ENCODE measurements at regions not wholly inside any gene's neighbourhood (a gene's known extent, or its start where the extent isn't known, plus 50 kb on each side); places are given as distances from the start of the nearest gene placed in this dataset.

GRCh38 chr11:19445771-19446170, 205.0 kb upstream of the E2F8 start:
- Histone ChIP-seq H3K4me1 (peaks cover 12% of the 10 kb centered on the region), H3K9me3 (no peaks in the 10 kb centered on the region), H3K27ac (no peak overlapping the region), H3K36me3 (replicated peaks in 1 of 2; ENCODE audit: insufficient read depth in 1 of 2, low read depth in 2 of 2) (no peaks in the 10 kb centered on the region), H3K27me3 (no peaks in the 10 kb centered on the region), H3K4me3 (no peak overlapping the region)
- no peak for TF ChIP-seq CTCF (IDR thresholded peaks at IDR 0.05)
- TF ChIP-seq POLR2A (IDR thresholded peaks at IDR 0.05), result no peak
- intact Hi-C loops (cut with DNase I), result no loop called here
- WGBS, 2 donors, result 42 to 46% methylated on average over 2 of the region's 2 CpGs
- no peak for ATAC-seq
- DNase-seq, result no peak

DNA sequence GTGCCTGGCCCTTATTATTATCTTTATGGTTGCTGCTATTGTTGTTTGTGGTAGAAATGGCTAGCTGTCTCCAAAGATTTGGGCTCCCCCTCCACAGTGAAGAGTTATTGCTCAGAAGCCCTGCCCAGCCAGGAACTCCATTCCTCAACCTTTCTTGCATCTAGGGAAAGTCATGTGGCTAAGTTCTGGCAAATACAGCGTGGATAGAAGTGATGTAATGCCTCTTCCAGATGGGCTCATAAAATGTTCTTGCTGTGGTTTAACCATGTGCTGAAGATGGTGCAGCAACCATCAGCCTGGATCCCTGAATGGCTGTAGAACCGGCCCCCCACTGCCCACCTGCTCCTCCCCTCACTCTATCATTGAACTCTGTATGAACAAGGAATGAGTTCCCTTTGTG, 203.5 kb upstream of the E2F8 start:
- Histone ChIP-seq H3K36me3 (replicated peaks in 1 of 2; ENCODE audit: insufficient read depth in 1 of 2, low read depth in 2 of 2) (no peaks in the 10 kb centered on the region), H3K27me3 (no peaks in the 10 kb centered on the region), H3K4me3 (no peak overlapping the region), H3K27ac (no peak overlapping the region), H3K4me1 (peaks cover 12% of the 10 kb centered on the region), H3K9me3 (no peaks in the 10 kb centered on the region)
- intact Hi-C loops (cut with DNase I), result no loop called here
- DNase-seq (no peak), ATAC-seq (no peak)
- TF ChIP-seq CTCF (IDR thresholded peaks at IDR 0.05), result no peak
- TF ChIP-seq POLR2A (IDR thresholded peaks at IDR 0.05), result no peak
- 67 to 80% methylated on average over 2 of the region's 2 CpGs for WGBS, 2 donors

DNA sequence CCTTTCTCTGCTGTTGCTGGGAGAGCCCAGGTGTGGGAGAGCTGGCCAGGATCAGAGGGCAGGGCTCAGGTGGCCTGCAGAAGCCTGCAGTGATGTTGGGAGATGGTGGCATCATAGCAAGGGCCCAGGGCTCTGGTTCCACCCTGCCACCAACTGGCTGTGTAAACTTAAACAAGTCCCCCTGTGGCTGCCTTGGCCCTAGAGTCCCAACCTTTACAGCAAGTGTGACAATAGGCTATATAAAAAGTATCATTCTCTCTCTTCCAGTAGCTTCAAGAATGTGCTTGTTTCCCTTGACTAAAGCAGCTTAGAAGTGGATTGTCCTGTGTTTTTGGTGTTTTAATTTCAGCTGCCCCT, 201.8 kb upstream of the E2F8 start:
- no peak overlapping the region for H3K4me3 ChIP-seq
- H3K27me3 ChIP-seq, result no peaks in the 10 kb centered on the region
- no peak for ATAC-seq
- intact Hi-C loops (cut with DNase I), result no loop called here
- DNase-seq, result no peak
- H3K4me1 ChIP-seq, result peaks cover 12% of the 10 kb centered on the region
- no peaks in the 10 kb centered on the region for H3K9me3 ChIP-seq
- no peak for TF ChIP-seq CTCF (IDR thresholded peaks at IDR 0.05)
- no peak for TF ChIP-seq POLR2A (IDR thresholded peaks at IDR 0.05)
- H3K27ac ChIP-seq, result peak overlapping the region in 3 of 4 donors; percentile 32 to 85 (median 44)
- no peaks in the 10 kb centered on the region for H3K36me3 ChIP-seq (replicated peaks in 1 of 2; ENCODE audit: insufficient read depth in 1 of 2, low read depth in 2 of 2)

DNA sequence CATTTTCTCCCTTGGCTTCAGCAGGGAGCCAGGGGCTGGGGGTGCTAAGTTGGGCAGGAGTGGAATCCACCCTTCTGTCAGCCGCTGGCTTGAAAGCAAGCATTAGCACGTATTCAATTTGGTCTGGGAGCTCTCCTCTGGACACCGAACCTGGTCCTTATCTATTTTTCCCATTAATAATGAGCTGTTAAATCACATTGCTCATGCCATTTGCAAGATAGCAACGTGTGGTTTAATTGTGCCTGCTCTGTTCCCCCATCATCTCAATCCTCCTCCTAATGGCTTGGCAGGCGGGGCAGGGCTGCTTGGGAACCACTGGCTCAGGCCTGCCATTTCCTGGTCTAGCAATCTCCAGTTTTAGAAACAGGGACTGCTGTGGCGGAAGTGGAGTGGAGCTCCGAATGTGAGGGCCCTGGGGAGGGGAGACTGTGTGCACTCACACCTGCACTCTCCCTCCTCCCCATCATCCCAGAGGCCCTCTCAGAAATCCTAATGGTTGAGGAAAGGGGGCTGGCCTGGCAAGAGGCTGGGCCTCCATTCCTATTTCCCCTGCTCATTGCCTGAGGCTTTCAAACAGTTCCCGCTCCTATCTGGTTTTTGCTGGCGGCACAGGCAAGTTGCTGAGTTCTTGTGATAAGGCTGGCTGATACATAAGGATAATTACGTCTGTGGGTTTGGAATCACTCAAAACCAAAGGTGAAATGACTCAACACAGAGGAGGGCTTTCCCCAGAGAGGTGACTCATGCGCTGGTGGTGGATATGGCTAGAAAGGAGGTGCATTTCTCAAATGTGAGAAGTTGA, 201.2 kb upstream of the E2F8 start:
- peak; percentile 28 to 83 (median 57) for DNase-seq
- H3K27ac ChIP-seq, result peak overlapping the region in 3 of 4 donors; percentile 32 to 85 (median 44)
- no peaks in the 10 kb centered on the region for H3K36me3 ChIP-seq (replicated peaks in 1 of 2; ENCODE audit: insufficient read depth in 1 of 2, low read depth in 2 of 2)
- H3K4me1 ChIP-seq, result peaks cover 12% of the 10 kb centered on the region
- intact Hi-C loops (cut with DNase I), result no loop called here
- 50 to 63% methylated on average over 10 to 11 of the region's 11 CpGs for WGBS, 2 donors
- TF ChIP-seq CTCF (IDR thresholded peaks at IDR 0.05), result no peak
- TF ChIP-seq POLR2A (IDR thresholded peaks at IDR 0.05), result no peak
- H3K27me3 ChIP-seq, result no peaks in the 10 kb centered on the region
- no peaks in the 10 kb centered on the region for H3K9me3 ChIP-seq
- peak; percentile 94 for ATAC-seq
- no peak overlapping the region for H3K4me3 ChIP-seq

- no peak overlapping the region for H3K27ac ChIP-seq
- intact Hi-C loops (cut with DNase I), result no loop called here
- 78 to 89% methylated on average over 3 of the region's 3 CpGs for WGBS, 2 donors
Observed at GRCh38 chr11:19441288-19441687, 200.5 kb upstream of the E2F8 start.

More at GRCh38 chr11:19441288-19441687, 200.5 kb upstream of the E2F8 start:
- TF ChIP-seq POLR2A (IDR thresholded peaks at IDR 0.05) (no peak), CTCF (IDR thresholded peaks at IDR 0.05) (no peak)
- ATAC-seq (no peak), DNase-seq (no peak)
- no peaks in the 10 kb centered on the region for H3K27me3 ChIP-seq
- no peak overlapping the region for H3K4me3 ChIP-seq
- H3K4me1 ChIP-seq, result peaks cover 12% of the 10 kb centered on the region
- no peaks in the 10 kb centered on the region for H3K9me3 ChIP-seq
- no peaks in the 10 kb centered on the region for H3K36me3 ChIP-seq (replicated peaks in 1 of 2; ENCODE audit: insufficient read depth in 1 of 2, low read depth in 2 of 2)
